ENCODE measurements at regions not wholly inside any gene's neighbourhood (a gene's known extent, or its start where the extent isn't known, plus 50 kb on each side); places are given as distances from the start of the nearest gene placed in this dataset.
A peak's percentile ranks its signal among the peaks of the same experiment; 100 is the strongest.

GRCh38 chr2:219737270-219737691 is 109.9 kb downstream of the SLC4A3 start (continued):
- TF ChIP-seq, protein P1, sequence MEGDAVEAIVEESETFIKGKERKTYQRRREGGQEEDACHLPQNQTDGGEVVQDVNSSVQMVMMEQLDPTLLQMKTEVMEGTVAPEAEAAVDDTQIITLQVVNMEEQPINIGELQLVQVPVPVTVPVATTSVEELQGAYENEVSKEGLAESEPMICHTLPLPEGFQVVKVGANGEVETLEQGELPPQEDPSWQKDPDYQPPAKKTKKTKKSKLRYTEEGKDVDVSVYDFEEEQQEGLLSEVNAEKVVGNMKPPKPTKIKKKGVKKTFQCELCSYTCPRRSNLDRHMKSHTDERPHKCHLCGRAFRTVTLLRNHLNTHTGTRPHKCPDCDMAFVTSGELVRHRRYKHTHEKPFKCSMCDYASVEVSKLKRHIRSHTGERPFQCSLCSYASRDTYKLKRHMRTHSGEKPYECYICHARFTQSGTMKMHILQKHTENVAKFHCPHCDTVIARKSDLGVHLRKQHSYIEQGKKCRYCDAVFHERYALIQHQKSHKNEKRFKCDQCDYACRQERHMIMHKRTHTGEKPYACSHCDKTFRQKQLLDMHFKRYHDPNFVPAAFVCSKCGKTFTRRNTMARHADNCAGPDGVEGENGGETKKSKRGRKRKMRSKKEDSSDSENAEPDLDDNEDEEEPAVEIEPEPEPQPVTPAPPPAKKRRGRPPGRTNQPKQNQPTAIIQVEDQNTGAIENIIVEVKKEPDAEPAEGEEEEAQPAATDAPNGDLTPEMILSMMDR (CRISPR knock-in tag; IDR thresholded peaks at IDR 0.05): peak; percentile 43
- no peak for TF ChIP-seq ATF1 (CRISPR knock-in tag; IDR thresholded peaks at IDR 0.05)

- CTCF ChIA-PET (ENCODE audit: low intra/inter-chr PET ratio, low total read pairs): no interaction called here
- Histone ChIP-seq H3K27me3 (ENCODE audit: control insufficient read depth in 1 of 2, insufficient read depth in 2 of 2, low read length in 2 of 2) (peaks cover 0 to 40% of the 10 kb centered on the region in 2 experiments; a peak in 3 of 5 replicates), H3K4me1 (ENCODE audit: insufficient read depth, low read length) (no peaks in the 10 kb centered on the region), H3K9ac (ENCODE audit: insufficient read depth, low read depth, low read length) (no peak overlapping the region), H3K36me3 (replicated peaks in 1 of 2; ENCODE audit: control insufficient read depth in 1 of 2, insufficient read depth in 2 of 2, low read length in 2 of 2) (no peaks in the 10 kb centered on the region), H3K4me2 (ENCODE audit: low read depth, low read length) (no peak overlapping the region), H3K4me3 (replicated peaks in 1 of 3; ENCODE audit: insufficient read depth in 1 of 3, low read depth in 2 of 3, low read length in 3 of 3) (no peak overlapping the region), H3K9me3 (ENCODE audit: low read length) (no peaks in the 10 kb centered on the region), H3K79me2 (ENCODE audit: insufficient read depth, low read length) (no peaks in the 10 kb centered on the region), H4K20me1 (ENCODE audit: insufficient read depth, low read length) (no peaks in the 10 kb centered on the region), H2AFZ (ENCODE audit: low read length) (no peak overlapping the region), H3K27ac (ENCODE audit: extremely low read length, insufficient read depth, low read length) (no peak overlapping the region)
- in situ Hi-C loops (cut with HindIII; ENCODE audit: extremely low pct_ligation_motif_present, low pct_unique_long_range_greater_than_20kb) (loop anchor here (5.0 kb wide), 3 partner anchors 98 to 1833 kb away; partner anchors contain the start of gene EPHA4), intact Hi-C loops (cut with micrococcal nuclease; ENCODE audit: unreplicated experiment) (loop anchor here (5.0 kb wide), 1 partner anchor 948 kb away; no protein-coding TSS in a partner anchor)
- FAIRE-seq: no peak
- 27% methylated on average over 4 of the region's 4 CpGs for WGBS (ENCODE audit: low lambda C conversion rate)
- no TSS peak for BruUV-seq (replicated peaks)
- no peak for DNase-seq (ENCODE audit: low spot score)
- POLR2A ChIA-PET: no interaction called here
- TF ChIP-seq ZNF678 (CRISPR knock-in tag; IDR thresholded peaks at IDR 0.05): no peak
- TF ChIP-seq THRA (CRISPR knock-in tag; IDR thresholded peaks at IDR 0.05; ENCODE audit: borderline replicate concordance): no peak
- no peak for TF ChIP-seq TCF12 (IDR thresholded peaks at IDR 0.05)
- no peak for TF ChIP-seq TCF12 (CRISPR knock-in tag; IDR thresholded peaks at IDR 0.05)
- TF ChIP-seq ZNF83 (CRISPR knock-in tag; IDR thresholded peaks at IDR 0.05; ENCODE audit: borderline replicate concordance): no peak
- peak; percentile 49 for TF ChIP-seq MNT (IDR thresholded peaks at IDR 0.05)
- TF ChIP-seq FUBP1 (CRISPR knock-in tag; IDR thresholded peaks at IDR 0.05; ENCODE audit: borderline replicate concordance): no peak
- no peak for TF ChIP-seq ZNF275 (CRISPR knock-in tag; IDR thresholded peaks at IDR 0.05; ENCODE audit: borderline replicate concordance)
- ATAC-seq: no peak
These were observed 111.6 kb downstream of the SLC4A3 start for GRCh38 chr2:219739066-219739465.
